ENCODE measurements at regions not wholly inside any gene's neighbourhood (a gene's known extent, or its start where the extent isn't known, plus 50 kb on each side); places are given as distances from the start of the nearest gene placed in this dataset.

DNA sequence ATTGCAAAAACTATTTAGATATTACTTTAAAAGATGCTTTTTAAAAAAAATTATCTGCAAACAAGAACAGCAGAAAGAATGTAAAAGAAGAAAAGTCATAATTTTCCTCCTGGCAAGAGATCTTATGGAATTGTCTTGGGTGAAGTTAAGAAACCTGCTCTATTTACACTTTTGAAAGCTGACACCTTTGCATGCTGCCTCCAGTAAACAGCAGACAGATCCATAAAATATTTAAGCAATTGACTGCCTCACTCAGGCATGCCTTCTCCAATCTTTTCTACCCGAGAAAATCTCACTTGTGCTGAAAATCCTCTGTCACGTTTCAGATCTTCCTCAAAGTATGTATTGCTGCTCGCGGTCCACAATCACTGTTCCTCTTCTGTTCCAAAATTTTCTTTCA is 107.9 kb upstream of the ZP4 start:
- H3K27ac ChIP-seq = no peak overlapping the region
- intact Hi-C loops (cut with DNase I) = no loop called here
- no peak for ATAC-seq
- TF ChIP-seq, protein P1, sequence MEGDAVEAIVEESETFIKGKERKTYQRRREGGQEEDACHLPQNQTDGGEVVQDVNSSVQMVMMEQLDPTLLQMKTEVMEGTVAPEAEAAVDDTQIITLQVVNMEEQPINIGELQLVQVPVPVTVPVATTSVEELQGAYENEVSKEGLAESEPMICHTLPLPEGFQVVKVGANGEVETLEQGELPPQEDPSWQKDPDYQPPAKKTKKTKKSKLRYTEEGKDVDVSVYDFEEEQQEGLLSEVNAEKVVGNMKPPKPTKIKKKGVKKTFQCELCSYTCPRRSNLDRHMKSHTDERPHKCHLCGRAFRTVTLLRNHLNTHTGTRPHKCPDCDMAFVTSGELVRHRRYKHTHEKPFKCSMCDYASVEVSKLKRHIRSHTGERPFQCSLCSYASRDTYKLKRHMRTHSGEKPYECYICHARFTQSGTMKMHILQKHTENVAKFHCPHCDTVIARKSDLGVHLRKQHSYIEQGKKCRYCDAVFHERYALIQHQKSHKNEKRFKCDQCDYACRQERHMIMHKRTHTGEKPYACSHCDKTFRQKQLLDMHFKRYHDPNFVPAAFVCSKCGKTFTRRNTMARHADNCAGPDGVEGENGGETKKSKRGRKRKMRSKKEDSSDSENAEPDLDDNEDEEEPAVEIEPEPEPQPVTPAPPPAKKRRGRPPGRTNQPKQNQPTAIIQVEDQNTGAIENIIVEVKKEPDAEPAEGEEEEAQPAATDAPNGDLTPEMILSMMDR (IDR thresholded peaks at IDR 0.05) = no peak
- no peak overlapping the region for H3K4me3 ChIP-seq
- no peaks in the 10 kb centered on the region for H3K4me1 ChIP-seq
- no peaks in the 10 kb centered on the region for H3K36me3 ChIP-seq
- H3K9me3 ChIP-seq = peaks cover 0 to 3% of the 10 kb centered on the region in 2 donors
- DNase-seq = no peak
- H3K27me3 ChIP-seq = no peaks in the 10 kb centered on the region

DNA sequence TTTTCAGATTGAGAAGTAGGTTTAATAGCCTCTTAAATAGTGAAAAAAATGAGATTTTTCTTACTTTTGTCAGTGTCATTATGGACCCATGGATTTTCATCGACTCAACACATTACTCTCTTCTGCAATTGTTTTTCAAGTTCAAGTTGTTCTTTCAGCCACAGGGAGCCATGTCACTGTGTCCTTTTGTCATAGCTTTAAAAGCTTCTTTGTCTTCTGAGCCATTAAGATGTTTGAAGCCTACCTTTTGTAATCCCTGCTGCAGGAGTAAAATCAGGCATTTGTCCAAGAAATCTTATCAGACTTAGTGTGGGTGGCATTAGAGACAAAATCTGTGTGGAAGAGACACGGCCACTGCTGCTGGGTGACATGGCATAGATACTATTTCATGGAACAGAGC is 92.8 kb upstream of the ZP4 start:
- Histone ChIP-seq H3K36me3 (no peaks in the 10 kb centered on the region), H3K27me3 (no peaks in the 10 kb centered on the region), H3K27ac (no peak overlapping the region), H3K9me3 (no peaks in the 10 kb centered on the region), H3K4me1 (no peaks in the 10 kb centered on the region), H3K4me3 (no peak overlapping the region)
- ATAC-seq (no peak), DNase-seq (no peak)
- intact Hi-C loops (cut with DNase I) = no loop called here
- TF ChIP-seq, protein P1 (IDR thresholded peaks at IDR 0.05) = no peak

DNA sequence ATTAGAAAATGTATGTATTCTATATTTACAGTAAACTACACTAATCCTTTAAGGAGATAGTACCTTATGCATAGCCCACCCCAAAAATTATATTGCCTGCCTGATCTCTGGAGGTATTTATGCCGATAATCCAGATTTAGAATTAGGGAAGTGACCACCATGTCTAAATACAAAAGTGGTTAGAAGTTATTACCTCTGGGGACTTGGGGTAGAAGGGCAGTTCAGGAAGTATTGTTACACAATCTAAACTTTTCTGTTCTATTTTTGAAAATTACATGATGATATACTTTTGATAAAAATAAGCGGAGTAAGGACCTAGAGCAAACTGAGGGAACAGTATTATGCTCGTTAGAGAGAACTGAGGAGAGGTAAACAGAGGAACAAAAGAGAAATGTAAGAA is 90.5 kb upstream of the ZP4 start:
- Histone ChIP-seq H3K36me3 (no peaks in the 10 kb centered on the region), H3K4me3 (no peak overlapping the region), H3K27ac (no peak overlapping the region), H3K9me3 (no peaks in the 10 kb centered on the region), H3K4me1 (no peaks in the 10 kb centered on the region), H3K27me3 (no peaks in the 10 kb centered on the region)
- no peak for DNase-seq
- TF ChIP-seq, protein P1 (IDR thresholded peaks at IDR 0.05) = no peak
- ATAC-seq = no peak
- intact Hi-C loops (cut with DNase I) = no loop called here

DNA sequence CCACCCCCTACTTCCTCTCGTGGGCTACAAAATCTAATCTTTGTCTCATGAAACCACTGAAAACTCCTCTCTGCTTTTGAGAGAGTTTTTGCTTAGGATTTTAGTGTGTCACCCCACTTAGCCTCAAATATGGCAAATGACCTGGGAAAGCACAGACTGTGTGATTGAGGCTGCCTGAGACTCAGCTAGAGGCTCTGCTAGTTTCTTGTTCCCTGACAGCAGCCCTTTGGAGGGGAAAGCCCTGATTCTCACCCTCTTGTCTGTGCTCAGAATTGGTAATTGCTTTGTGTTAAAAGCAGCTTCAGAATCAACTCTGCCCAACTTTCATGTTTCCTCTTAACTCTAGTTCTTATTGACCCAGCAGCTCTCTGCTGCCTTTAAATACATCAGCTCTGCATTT is 85.6 kb upstream of the ZP4 start:
- ATAC-seq = no peak
- DNase-seq = no peak
- TF ChIP-seq, protein P1 (IDR thresholded peaks at IDR 0.05) = no peak
- H3K27ac ChIP-seq = no peak overlapping the region
- H3K4me1 ChIP-seq = no peaks in the 10 kb centered on the region
- no peaks in the 10 kb centered on the region for H3K9me3 ChIP-seq
- no peaks in the 10 kb centered on the region for H3K36me3 ChIP-seq
- H3K4me3 ChIP-seq = no peak overlapping the region
- no peaks in the 10 kb centered on the region for H3K27me3 ChIP-seq
- intact Hi-C loops (cut with DNase I) = no loop called here

DNA sequence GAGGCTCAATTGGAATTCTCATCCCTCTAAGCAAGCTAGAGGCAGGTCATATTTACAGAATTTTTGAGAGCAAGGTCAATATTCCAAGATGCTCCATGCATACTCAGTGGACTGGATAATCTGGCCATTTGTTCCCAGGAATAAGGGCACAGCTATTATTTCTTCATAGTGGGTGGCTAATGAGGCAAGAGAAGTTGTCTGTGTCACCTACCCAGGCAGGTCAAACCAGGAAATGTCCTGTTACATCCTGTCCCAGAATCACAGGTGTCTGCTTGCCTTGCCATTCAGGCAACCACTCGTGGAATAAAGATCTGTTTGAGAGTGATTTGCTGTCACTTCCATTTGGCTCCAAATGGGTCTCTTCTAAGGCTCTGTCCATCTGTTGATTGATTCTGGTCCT is 85.2 kb upstream of the ZP4 start:
- no peaks in the 10 kb centered on the region for H3K36me3 ChIP-seq
- no peak overlapping the region for H3K4me3 ChIP-seq
- H3K4me1 ChIP-seq = no peaks in the 10 kb centered on the region
- intact Hi-C loops (cut with DNase I) = no loop called here
- H3K27me3 ChIP-seq = no peaks in the 10 kb centered on the region
- no peak for DNase-seq
- no peak for ATAC-seq
- H3K9me3 ChIP-seq = no peaks in the 10 kb centered on the region
- TF ChIP-seq, protein P1 (IDR thresholded peaks at IDR 0.05) = no peak
- H3K27ac ChIP-seq = no peak overlapping the region
